HuH-7.5 (cell line): ENCODE measurements at regions not wholly inside any gene's neighbourhood (a gene's known extent, or its start where the extent isn't known, plus 50 kb on each side); places are given as distances from the start of the nearest gene placed in this dataset.
"Not testable (repeated sequence)": the region's sequence is repeated elsewhere in the genome, so short reads cannot be mapped to it uniquely, and the experiment has no call there.

ENCODE experiments used
- DNase-seq: peaks from one replicate; pipeline ENCODE4 v3.0.0; 2011; ENCODE audit warnings: low spot score

DNA sequence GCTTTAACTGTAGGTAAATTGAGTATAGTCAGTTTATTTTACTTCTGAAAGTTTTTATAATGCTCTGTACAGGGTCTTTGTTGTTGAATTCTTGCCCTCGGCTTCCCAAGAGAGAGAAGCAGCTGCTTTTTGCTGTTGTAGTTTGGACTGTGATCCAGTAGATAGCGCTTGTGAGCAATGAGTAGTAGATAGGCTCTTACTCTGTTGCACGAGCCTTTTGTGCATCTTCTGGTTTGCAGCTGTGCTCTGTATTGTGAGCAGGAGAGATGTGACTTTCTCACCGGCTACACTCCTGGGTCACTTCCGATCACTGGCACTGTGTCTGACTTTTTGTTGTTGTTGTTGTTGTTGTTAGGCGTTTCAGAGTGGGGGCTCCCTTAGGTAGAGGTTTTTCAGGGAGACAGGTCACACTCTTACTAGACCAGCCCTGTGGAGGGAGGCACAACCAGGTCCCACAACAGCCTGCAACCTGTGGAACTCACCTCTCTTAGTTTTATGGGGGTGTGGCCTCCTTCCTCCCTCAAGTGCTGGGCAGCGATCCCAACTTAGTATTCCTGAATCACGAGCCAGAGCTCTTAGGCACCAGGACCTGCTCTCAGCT lies 822.1 kb upstream of the GALNTL6 start:
- no peak for DNase-seq

DNA sequence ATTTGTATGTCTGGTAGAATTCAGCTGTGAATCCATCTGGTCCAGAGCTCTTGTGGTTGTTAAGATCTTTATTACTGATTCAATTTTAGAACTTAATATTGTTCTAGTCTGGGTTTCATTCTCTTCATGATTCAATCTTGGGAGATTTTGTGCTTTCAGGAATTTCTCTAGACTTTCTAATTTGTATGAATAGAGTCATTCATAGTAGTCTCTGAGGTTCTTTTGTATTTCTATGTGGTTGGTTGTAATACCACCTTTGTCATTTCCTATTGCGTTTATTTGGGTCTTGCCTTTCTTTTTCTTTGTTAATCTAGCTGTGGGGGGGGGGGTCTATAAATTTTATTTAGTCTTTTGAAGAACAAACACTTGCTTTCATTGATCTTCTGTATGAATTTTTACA lies 824.8 kb upstream of the GALNTL6 start:
- no peak for DNase-seq

DNA sequence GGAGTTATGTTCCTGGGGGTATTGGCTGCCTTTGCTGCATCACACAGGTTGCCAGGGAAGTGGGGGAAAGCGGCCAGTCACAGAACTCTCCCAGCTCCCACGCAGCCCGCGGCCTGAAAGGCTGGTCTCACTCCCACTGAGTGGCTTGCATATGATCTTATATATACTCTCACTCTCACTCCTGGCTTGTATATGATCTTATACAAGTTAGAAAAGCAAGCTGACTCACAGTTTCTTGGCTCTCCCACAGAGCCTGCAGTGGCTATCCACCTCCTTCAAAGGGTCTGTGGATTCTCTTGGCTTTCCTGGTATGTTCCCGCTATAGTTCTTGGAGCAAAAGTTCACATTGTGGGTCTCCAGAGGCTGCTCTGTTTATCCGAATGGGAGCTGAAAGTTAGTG lies 833.5 kb upstream of the GALNTL6 start:
- no peak for DNase-seq

- no peak for DNase-seq
Observed at GRCh38 chr4:170978990-170979389, 834.2 kb upstream of the GALNTL6 start.

DNA sequence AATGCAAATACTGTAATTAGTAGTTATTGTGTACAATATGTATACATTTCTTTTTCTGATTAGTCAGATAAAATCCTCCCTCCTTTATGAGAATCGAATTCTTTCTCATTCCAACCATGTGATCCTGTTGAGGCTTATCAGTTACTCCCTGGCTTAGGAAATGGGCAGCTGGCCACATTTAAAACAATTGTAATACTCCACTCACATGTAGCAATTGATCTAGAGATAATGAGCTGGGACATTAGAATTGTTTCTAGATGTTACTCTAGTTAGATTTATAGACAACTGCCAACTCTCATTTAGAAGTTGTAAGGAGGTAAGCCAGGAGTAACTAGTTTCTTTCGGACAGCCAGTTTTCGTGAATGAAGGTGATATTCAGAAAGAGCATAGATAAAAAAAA lies 859.3 kb upstream of the AADAT start:
- DNase-seq: no peak

DNA sequence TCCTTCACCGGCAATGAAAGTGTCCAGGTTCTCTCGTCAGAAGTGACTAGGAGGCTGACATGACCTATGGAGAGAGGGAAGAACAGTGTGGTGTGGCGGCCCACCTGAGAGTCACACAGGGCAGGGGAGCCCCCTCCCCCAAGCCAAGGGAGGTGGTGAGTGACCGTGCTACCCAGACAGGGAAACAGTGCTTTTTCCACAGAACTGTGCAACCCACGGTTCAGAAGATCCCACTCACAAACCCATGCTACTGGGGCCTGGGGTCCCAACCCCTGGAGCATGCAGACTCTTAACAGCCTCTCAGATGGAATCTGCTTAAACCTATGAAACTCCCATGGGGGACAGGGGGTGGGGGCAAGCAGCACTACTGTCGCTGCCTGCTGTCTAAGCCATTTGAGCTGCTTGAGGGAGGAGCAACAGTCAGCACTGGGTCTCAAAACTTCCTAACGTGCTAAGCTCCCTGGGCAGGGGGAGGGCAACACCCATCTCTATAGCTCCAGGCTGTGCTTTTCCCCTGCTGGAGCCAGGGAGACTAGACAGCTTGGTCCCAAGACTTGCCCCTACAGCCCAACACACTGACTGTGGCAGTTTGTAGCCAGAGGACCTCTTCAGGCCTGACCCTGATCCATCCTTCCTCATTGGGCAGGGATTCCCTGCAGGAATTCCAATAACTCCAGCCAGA lies 850.4 kb upstream of the AADAT start:
- no peak for DNase-seq

DNA sequence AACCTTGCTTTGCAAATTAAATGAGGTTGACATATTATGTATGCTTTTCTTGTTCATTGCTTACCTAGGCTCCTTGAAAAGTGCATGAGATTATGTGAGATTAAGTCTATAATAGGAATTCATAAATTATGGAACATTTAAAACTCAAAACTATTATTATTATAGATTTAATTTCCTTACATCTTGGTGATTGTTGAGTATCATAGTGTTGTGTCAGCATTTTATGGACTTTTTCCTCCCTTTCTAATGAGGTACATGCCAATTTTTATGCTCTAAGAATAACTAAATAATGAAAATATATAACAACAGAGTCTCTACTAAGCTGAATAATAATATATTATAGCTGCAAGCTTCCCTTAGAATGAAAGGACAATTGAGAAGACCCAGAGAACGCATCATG lies 848.8 kb upstream of the AADAT start:
- DNase-seq: no peak

GRCh38 chr4:170931321-170931720 lies 841.6 kb upstream of the AADAT start:
- DNase-seq: no peak

- no peak for DNase-seq
Observed at GRCh38 chr4:170888660-170889059, 798.9 kb upstream of the AADAT start.

DNA sequence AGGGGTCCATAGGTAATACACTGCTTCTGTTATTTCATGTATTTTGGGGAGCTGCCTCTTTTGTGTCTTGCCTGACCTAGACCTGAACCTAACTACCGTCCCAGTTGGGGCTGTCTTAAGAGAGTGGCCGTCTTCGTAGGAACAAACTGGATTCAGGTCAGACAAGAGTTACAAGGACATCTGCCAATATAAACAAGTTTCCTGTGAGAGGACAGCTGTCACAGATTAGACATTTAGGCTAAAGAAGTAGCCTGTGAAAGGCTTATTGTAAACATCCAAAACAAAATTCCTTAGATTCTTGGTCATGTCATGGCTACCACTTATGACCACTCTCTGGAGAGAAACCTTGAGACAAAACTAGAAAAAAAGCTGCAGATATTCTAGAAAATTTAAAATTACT lies 797.6 kb upstream of the AADAT start:
- DNase-seq: no peak

DNA sequence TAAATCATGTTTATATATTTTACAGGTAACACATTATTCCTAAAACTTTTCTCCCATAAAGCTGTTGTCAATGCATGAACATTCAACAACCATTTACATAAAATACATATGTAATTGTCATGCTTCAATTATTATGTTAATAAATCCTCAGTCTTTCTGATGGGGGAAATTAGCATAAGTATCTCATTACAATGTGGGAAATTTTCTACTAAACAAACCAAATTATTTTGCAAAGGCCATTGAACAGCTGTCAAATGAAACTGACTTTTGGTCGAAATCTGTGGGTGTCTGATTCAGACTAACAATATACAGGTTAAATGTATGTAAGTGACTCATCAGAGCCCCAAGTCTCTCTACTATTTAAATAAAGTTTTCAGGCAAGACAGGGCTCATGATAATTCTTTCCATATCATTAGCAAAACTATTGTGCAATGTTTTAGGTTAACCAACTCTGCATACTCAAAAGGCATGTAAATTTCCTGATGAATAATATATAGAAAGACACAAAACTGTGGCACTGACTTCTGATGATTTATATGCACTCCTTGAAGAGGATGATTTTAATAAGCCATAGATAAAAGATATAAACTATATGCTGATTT lies 795.3 kb upstream of the AADAT start:
- no peak for DNase-seq

GRCh38 chr4:170881646-170882045 lies 791.9 kb upstream of the AADAT start:
- DNase-seq: not testable (repeated sequence)

DNA sequence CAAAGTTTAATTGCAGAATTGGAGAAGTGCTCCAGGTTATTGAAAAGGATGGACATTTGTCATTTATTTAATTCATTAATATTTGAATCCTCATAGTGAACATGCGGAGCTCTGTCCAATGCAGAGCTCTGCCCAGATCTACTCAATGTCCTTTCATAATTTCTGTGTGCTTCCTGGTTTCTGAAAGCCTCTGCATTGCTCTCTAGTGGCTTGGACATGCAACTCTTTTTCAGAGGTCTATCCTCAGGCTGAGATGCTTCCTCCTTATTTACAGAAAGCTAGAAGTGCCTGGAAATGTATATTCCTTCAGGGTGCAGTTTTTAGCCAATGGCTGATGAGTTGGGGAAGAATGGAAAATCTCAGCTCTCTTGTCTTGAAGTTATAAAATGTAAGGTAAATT lies 786.1 kb upstream of the AADAT start:
- no peak for DNase-seq

DNA sequence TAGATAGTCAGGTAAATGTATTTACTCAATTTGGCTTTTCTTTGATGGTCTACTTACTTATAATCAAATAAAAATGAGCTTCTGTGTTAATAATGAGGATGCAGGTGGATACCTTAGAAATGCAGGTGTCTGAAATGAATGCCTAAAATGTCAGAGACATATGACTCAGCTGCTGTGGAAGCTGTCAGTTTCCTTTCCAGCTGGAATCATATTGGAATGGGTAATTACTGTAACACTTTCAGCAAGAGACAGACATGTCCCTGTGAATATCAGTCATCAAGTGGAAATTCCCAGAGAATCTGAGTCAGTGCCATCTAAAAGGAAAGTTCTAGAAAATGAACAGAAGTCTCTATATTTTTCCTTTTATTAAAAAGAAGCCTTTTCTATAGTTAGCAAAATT lies 783.0 kb upstream of the AADAT start:
- no peak for DNase-seq

DNA sequence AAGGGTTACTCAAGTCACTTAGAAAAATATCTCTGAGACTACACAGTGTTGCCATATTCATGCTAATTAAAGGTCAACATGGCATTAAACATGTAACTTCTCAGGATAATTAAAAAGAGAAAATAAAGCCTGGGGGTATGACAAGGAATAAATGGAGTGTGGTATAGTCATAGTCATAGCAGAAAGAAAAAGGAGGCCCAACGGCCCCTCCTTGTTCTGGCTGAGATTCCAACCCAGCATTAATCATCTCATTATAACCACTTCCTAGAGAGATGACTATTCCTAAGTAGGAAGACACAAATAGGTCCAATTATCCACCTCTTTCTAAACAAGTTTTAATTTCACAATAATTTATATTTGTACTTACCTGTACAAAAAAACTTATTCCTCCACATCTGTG lies 778.4 kb upstream of the AADAT start:
- no peak for DNase-seq

DNA sequence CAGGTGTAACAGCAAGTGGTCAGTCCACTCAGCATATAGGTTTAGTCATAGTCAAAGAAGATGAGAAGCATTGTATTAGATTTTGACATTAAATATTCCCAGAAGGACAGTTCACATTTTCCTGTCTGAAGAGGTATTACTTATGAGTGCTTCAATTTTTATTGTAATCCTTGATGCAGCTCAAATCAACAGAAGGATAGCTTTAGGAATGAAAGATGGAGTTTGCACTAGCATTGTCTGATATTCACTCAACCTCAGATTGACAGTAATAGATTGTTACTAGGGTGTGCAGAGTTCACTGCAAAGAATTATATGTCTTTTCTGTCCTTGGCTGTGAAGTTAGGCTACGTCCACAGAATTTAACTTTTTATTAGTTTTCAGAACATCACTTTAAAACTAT lies 764.3 kb upstream of the AADAT start:
- no peak for DNase-seq

- DNase-seq: no peak
Observed at GRCh38 chr4:170853422-170854021, 763.8 kb upstream of the AADAT start.

DNA sequence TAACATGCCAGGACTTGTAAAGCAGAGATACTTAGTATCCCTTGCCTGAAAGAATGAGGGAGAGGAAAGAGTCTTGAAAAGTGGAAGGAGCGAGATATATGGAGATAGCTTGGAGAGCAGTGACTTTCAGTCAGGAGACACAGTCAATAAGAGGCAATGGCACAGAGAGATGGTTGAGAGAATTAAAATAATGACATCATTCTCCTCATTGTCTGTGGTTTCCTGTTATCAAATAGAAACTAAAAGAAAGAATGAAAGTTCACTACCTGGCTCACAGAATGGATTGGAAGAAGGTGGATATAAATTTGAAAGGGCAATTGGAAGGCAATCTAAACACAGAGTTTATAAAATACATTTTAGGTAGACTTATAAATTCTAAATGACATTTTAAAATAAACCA lies 760.2 kb upstream of the AADAT start:
- no peak for DNase-seq

DNA sequence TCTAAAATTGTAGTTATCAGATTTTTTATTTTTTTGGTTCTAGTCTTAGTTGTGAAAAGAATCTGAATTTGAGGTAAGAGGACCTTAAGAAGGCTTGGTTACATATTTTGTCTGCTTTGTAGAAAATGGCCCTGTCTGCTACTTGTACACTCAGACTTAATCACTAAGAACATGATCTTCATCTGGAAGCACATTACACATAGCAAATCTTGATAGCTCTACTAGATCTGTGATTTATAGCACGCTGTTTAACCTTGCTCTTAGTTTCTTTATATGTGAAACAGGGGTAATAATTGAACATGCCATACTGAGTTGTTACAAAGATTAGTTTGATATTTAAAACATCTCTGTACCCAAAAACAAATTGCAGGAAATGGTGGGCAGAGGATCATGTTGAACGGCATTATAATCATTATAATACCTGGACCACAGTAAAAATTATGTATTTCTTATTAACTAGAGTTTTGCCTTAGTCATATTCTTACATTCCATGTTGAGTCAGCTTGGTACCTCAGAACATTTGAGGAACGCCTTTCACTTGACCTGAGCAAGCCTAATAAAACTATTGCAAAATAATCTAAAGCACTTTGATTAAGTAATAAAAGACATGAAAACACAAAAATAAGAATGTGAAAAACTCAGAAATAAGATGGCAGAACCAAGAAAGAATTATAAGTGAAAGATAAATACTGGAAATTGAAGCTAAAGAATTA lies 738.0 kb upstream of the AADAT start:
- DNase-seq: no peak

- DNase-seq: no peak
Observed at GRCh38 chr4:170818786-170819185, 729.0 kb upstream of the AADAT start.

DNA sequence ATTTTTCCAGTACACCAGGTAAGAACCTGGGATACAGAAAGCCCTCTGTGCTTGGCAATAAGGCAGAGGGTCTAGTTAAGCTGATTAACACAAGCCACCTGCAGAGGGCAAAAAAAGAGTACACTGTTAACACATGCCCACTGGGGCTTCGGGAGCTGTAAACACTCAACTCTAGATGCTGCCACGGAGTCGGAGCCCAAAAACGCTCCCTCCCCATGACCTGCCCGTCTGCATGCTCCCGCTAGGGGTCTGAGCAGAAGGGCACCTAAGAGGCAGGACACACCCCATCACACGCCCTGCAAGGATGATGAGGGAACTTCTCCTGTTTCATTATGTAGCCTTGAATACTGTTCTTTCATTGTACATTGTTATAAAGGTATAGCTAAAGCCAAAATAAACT lies 715.6 kb upstream of the AADAT start:
- DNase-seq: no peak

- no peak for DNase-seq
Observed at GRCh38 chr4:170804930-170805329, 715.2 kb upstream of the AADAT start.

GRCh38 chr4:170803492-170803891 lies 713.7 kb upstream of the AADAT start:
- DNase-seq: no peak
